Astrocyte of the cerebellum (primary cell): ENCODE measurements at regions not wholly inside any gene's neighbourhood (a gene's known extent, or its start where the extent isn't known, plus 50 kb on each side); places are given as distances from the start of the nearest gene placed in this dataset.

Source experiments
- DNase-seq: peaks from one replicate; pipeline ENCODE4 v3.0.0-alpha.2; 2011; ENCODE audit warnings: low read depth
- H3K4me3 ChIP-seq: 2 replicates; pipeline ENCODE4 v1.5.1; 2011; ENCODE audit warnings: mild to moderate bottlenecking, low read depth, low read length, moderate library complexity
- in situ Hi-C: cut with HindIII; loops from 2 replicates; pipeline ENCODE4 v1.10.0; 2017; ENCODE audit warnings: low sequenced_read_pairs
- TF ChIP-seq, protein P1 (sequence below): IDR thresholded peaks from 2 replicates; pipeline ENCODE4 v1.5.1; 2012; ENCODE audit warnings: low read length, low read depth, moderate library complexity, mild to moderate bottlenecking; ENCODE audit errors: missing control alignments

DNA sequence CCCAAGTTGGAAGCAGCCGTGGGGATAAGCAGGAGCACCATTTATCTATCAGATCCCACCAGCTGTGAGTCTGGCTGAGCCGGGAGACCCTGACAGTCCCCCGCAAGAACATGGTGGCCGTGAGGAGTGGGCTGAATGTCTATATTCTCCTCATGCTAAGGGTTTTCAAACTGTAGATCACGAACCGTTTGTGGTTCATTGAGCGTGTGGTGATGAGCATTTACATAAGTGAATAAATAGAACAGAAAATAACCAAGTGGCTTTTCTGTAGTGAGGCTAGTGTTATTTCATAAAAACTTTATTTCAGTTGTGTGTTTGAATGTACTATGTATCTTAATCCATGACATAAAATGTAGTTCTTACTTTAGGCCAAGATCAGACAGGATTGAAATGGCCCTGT lies 190.2 kb upstream of the APCDD1 start:
- TF ChIP-seq, protein P1, sequence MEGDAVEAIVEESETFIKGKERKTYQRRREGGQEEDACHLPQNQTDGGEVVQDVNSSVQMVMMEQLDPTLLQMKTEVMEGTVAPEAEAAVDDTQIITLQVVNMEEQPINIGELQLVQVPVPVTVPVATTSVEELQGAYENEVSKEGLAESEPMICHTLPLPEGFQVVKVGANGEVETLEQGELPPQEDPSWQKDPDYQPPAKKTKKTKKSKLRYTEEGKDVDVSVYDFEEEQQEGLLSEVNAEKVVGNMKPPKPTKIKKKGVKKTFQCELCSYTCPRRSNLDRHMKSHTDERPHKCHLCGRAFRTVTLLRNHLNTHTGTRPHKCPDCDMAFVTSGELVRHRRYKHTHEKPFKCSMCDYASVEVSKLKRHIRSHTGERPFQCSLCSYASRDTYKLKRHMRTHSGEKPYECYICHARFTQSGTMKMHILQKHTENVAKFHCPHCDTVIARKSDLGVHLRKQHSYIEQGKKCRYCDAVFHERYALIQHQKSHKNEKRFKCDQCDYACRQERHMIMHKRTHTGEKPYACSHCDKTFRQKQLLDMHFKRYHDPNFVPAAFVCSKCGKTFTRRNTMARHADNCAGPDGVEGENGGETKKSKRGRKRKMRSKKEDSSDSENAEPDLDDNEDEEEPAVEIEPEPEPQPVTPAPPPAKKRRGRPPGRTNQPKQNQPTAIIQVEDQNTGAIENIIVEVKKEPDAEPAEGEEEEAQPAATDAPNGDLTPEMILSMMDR, result no peak
- in situ Hi-C loops, result no loop called here
- H3K4me3 ChIP-seq, result no peak overlapping the region
- no peak for DNase-seq

DNA sequence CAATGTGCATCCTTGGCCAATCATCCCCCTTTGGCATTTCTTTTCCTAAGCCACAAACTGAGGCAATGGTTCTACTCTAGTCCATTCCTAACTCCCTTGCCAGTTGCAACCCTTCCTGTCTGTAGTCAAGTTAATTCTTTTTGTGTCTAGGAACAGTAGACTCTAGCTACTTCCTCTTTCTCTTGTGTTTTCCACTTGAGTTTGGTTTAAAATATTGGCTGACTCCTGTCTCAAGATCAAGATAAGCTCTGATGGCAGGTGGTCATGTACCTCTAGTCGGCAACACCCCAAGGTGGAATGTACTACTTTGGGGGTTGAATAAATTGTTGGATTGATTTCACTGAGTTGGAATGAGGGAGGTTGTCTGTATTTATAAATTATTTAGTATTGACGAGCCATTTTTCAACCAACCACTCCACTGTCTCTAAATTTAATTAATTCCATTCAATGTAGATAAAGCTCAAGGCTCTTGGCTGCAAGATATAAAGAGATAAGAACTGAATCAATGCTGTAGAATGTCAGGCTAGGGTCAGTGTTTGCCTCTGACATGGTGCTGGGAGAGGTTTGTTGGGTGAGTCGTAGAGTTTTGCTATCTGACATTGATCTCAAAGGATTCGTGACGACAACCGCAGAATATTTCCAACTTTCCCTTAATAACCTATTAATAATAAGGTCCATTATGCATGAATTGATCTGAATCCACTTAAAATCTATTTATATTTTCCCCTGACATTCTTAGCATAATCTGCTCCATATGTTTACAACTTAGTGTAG lies 188.7 kb upstream of the APCDD1 start:
- no peak for DNase-seq
- TF ChIP-seq, protein P1, result no peak
- no peak overlapping the region for H3K4me3 ChIP-seq
- in situ Hi-C loops, result loop anchor here (5.0 kb wide), 1 partner anchor 58 kb away; no protein-coding TSS in a partner anchor

DNA sequence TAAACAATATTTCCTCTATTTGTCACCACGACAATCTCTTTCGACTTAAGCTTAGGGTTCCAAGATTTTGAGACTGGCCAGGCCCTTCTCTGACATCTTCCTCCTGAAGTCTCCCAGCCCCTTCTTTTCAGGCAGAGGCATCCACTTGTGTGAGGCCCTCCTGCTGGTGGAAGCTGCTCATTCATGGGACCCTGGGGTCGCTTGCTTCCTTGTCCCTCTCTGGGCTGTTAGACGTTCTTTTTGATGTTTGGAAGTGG lies 188.2 kb upstream of the APCDD1 start:
- no peak overlapping the region for H3K4me3 ChIP-seq
- in situ Hi-C loops, result loop anchor here (5.0 kb wide), 1 partner anchor 59 kb away; no protein-coding TSS in a partner anchor
- DNase-seq, result no peak
- TF ChIP-seq, protein P1, result no peak

DNA sequence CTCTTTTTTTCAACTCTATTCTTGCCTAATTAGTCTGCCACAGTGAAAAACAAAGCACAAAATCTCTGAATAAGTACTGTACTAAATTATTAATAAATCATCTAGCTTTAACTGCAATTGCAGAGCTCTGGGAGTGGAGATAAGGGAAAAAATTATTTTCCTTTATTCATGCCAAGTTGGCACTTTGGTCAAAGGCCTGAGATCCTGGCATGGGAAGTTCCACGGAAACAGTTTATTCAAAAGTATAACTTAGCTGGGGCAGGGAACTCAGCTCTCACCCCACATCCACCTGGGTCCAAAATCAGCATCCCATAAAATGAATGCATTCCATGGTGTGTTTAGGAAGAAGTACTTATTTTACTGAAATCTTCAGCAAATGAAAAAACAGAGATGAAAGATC lies 185.2 kb upstream of the APCDD1 start:
- no peak for DNase-seq
- in situ Hi-C loops, result loop anchor here (5.0 kb wide), 1 partner anchor 62 kb away; no protein-coding TSS in a partner anchor
- no peak overlapping the region for H3K4me3 ChIP-seq
- TF ChIP-seq, protein P1, result no peak

DNA sequence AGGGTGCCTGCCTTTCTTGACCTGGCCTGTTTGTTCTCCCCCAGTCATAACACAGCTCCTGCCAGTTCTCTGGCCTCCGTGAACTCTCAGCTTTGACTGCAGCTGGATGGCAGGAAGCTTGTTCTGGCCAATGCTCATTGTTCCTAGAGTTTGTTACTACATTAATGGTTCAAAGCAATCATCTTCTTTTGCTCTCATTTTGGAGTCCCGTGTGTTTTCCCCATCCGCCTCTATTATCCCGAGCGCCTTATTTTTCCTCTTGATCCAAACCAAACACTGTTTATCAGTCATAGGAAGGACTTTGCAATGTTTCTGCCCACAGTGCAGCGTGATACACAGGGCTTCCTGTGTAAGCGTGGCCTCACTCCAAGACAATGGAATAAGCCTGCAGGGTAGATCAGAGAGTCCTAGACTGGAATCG lies 184.3 kb upstream of the APCDD1 start:
- DNase-seq, result peak; percentile 18
- no peak overlapping the region for H3K4me3 ChIP-seq
- TF ChIP-seq, protein P1, result no peak
- in situ Hi-C loops, result no loop called here

DNA sequence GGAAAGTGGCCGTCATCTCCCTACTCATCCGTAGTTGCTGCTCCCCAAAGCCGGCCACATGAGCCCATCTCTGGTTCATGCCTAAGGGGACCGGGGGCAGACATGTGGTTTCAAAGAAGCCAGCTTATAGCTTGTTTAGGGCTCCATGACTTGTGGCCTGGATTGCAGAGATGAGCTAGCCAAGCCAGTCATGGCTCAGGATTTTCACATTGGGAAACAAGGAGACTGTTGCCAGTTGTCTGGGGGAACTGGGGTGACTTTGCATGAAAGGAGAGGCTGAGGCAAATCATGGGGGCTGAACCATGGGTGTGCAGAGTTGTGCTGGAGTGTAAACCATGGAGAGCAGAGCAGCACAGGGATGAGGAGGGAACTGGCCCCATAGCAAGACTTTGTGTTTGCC lies 183.0 kb upstream of the APCDD1 start:
- TF ChIP-seq, protein P1, result no peak
- H3K4me3 ChIP-seq, result no peak overlapping the region
- no peak for DNase-seq
- in situ Hi-C loops, result no loop called here
